ENCODE measurements at regions not wholly inside any gene's neighbourhood (a gene's known extent, or its start where the extent isn't known, plus 50 kb on each side); places are given as distances from the start of the nearest gene placed in this dataset.

- H3K4me1 ChIP-seq = no peaks in the 10 kb centered on the region
- H3K9me3 ChIP-seq = no peaks in the 10 kb centered on the region
- intact Hi-C loops (cut with DNase I) = no loop called here
- H3K27me3 ChIP-seq = no peaks in the 10 kb centered on the region
- no peak overlapping the region for H3K27ac ChIP-seq
- ATAC-seq = no peak
- no peaks in the 10 kb centered on the region for H3K36me3 ChIP-seq
- no peak overlapping the region for H3K4me3 ChIP-seq
- DNase-seq = no peak
- TF ChIP-seq CTCF (IDR thresholded peaks at IDR 0.05) = no peak
Observed at GRCh38 chr9:2362150-2362549, 259.4 kb upstream of the VLDLR start.

- TF ChIP-seq CTCF (IDR thresholded peaks at IDR 0.05) = no peak
- Histone ChIP-seq H3K36me3 (no peaks in the 10 kb centered on the region), H3K27ac (no peak overlapping the region), H3K4me1 (no peaks in the 10 kb centered on the region), H3K4me3 (no peak overlapping the region), H3K9me3 (no peaks in the 10 kb centered on the region), H3K27me3 (no peaks in the 10 kb centered on the region)
- no peak for DNase-seq
- intact Hi-C loops (cut with DNase I) = no loop called here
- no peak for ATAC-seq
Observed at GRCh38 chr9:2363138-2363745, 258.3 kb upstream of the VLDLR start.

GRCh38 chr9:2363781-2364180, 257.8 kb upstream of the VLDLR start:
- no peaks in the 10 kb centered on the region for H3K4me1 ChIP-seq
- no peaks in the 10 kb centered on the region for H3K9me3 ChIP-seq
- H3K36me3 ChIP-seq = no peaks in the 10 kb centered on the region
- intact Hi-C loops (cut with DNase I) = no loop called here
- DNase-seq (no peak), ATAC-seq (no peak)
- no peak overlapping the region for H3K4me3 ChIP-seq
- TF ChIP-seq CTCF (IDR thresholded peaks at IDR 0.05) = no peak
- H3K27me3 ChIP-seq = no peaks in the 10 kb centered on the region
- H3K27ac ChIP-seq = no peak overlapping the region

GRCh38 chr9:2367970-2368369, 253.6 kb upstream of the VLDLR start:
- intact Hi-C loops (cut with DNase I) = no loop called here
- H3K9me3 ChIP-seq = no peaks in the 10 kb centered on the region
- ATAC-seq = no peak
- H3K4me1 ChIP-seq = no peaks in the 10 kb centered on the region
- TF ChIP-seq CTCF (IDR thresholded peaks at IDR 0.05) = no peak
- no peak for DNase-seq
- no peaks in the 10 kb centered on the region for H3K27me3 ChIP-seq
- H3K36me3 ChIP-seq = no peaks in the 10 kb centered on the region
- H3K27ac ChIP-seq = no peak overlapping the region
- H3K4me3 ChIP-seq = no peak overlapping the region

GRCh38 chr9:2373648-2374047, 247.9 kb upstream of the VLDLR start:
- Histone ChIP-seq H3K27me3 (no peaks in the 10 kb centered on the region), H3K9me3 (no peaks in the 10 kb centered on the region), H3K4me1 (no peaks in the 10 kb centered on the region), H3K36me3 (no peaks in the 10 kb centered on the region), H3K4me3 (no peak overlapping the region), H3K27ac (no peak overlapping the region)
- intact Hi-C loops (cut with DNase I) = no loop called here
- no peak for DNase-seq
- ATAC-seq = no peak
- TF ChIP-seq CTCF (IDR thresholded peaks at IDR 0.05) = no peak

GRCh38 chr9:2375114-2375513, 246.5 kb upstream of the VLDLR start:
- ATAC-seq (no peak), DNase-seq (no peak)
- no peak overlapping the region for H3K4me3 ChIP-seq
- H3K9me3 ChIP-seq = no peaks in the 10 kb centered on the region
- H3K4me1 ChIP-seq = no peaks in the 10 kb centered on the region
- H3K27me3 ChIP-seq = no peaks in the 10 kb centered on the region
- no peak for TF ChIP-seq CTCF (IDR thresholded peaks at IDR 0.05)
- H3K36me3 ChIP-seq = no peaks in the 10 kb centered on the region
- no peak overlapping the region for H3K27ac ChIP-seq
- intact Hi-C loops (cut with DNase I) = no loop called here
